Immature natural killer cell (primary cell): ENCODE measurements at regions not wholly inside any gene's neighbourhood (a gene's known extent, or its start where the extent isn't known, plus 50 kb on each side); places are given as distances from the start of the nearest gene placed in this dataset.
A peak's percentile ranks its signal among the peaks of the same experiment; 100 is the strongest.
"Not testable (repeated sequence)": the region's sequence is repeated elsewhere in the genome, so short reads cannot be mapped to it uniquely, and the experiment has no call there.

Experiments
- DNase-seq, 3 donors: peaks; one replicate each; pipeline ENCODE4 v3.0.0; 2022; ENCODE audit warnings: mixed read lengths in 1 of 3
- H3K27ac Mint-ChIP-seq, 6 donors: one replicate each; pipeline ENCODE4 v1.8.0; 2020; ENCODE audit warnings: mixed read lengths in 6 of 6, mild to moderate bottlenecking in 5 of 6, inconsistent platforms in 4 of 6, moderate library complexity in 3 of 6
- H3K27me3 Mint-ChIP-seq, 3 donors: one replicate each; pipeline ENCODE4 v1.8.0; 2020 to 2021; ENCODE audit warnings: low read depth in 3 of 3, mild to moderate bottlenecking in 3 of 3, mixed read lengths in 3 of 3, moderate library complexity in 3 of 3, inconsistent platforms in 1 of 3
- H3K36me3 Mint-ChIP-seq, 3 donors: one replicate each; pipeline ENCODE4 v1.8.0; 2020; ENCODE audit warnings: mixed read lengths in 3 of 3, inconsistent platforms in 2 of 3, mild to moderate bottlenecking in 2 of 3
- H3K4me1 Mint-ChIP-seq, 2 donors: one replicate each; pipeline ENCODE4 v1.8.0; 2020; ENCODE audit warnings: inconsistent platforms in 2 of 2, mild to moderate bottlenecking in 2 of 2, mixed read lengths in 2 of 2, moderate library complexity in 1 of 2
- H3K4me3 Mint-ChIP-seq, 5 donors: one replicate each; pipeline ENCODE4 v1.8.0; 2020; ENCODE audit warnings: mild to moderate bottlenecking in 5 of 5, mixed read lengths in 5 of 5, inconsistent platforms in 3 of 5, moderate library complexity in 3 of 5
- H3K9me3 Mint-ChIP-seq, 6 donors: one replicate each; pipeline ENCODE4 v1.8.0; 2020; ENCODE audit warnings: mild to moderate bottlenecking in 6 of 6, mixed read lengths in 6 of 6, inconsistent platforms in 4 of 6, moderate library complexity in 3 of 6

DNA sequence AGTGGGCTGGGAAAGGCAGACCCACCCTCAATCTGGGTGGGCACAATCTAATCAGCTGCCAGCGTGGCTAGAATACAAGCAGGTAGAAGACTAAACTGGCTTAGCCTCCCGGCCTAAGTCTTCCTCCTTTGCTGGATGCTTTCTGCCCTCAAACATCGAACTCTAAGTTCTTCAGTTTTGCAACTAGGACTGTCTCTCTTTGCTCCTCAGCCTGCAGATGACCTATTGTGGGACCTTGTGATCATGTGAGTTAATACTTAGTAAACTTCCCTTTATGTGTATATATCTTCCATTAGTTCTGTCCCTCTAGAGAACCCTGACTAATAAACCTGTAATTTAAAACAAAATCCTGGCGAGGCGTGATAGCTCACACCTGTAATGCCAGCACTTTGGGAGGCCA lies 51.8 kb upstream of the SLC39A8 start:
- not testable (repeated sequence) for H3K36me3 Mint-ChIP-seq, DNase-seq, H3K4me1 Mint-ChIP-seq, H3K27me3 Mint-ChIP-seq, H3K4me3 Mint-ChIP-seq, H3K9me3 Mint-ChIP-seq, H3K27ac Mint-ChIP-seq

DNA sequence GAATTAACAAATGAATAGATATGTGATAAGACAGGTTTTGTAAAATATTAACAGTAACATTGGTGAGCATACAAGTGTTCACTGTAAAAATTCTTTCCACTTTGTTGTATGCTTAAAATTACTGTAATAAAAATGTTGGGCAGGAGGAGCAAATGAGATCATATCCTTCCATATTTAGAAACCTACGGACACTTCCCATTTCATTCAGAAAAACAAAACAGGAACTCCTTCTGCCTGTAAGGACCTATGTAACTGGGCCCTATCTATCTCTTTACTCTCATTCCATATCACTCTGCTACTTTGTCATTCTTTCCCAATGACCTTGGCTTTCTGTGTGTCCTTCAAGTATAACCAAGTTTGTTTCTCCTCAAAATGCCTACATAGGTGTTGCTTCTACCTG lies 53.7 kb upstream of the SLC39A8 start:
- Mint-ChIP-seq H3K27ac (no peak overlapping the region), H3K4me1 (no peaks in the 10 kb centered on the region), H3K36me3 (no peaks in the 10 kb centered on the region), H3K4me3 (no peak overlapping the region), H3K9me3 (no peaks in the 10 kb centered on the region), H3K27me3 (peaks cover 0 to 4% (median 2%) of the 10 kb centered on the region in 3 donors)
- no peak for DNase-seq

DNA sequence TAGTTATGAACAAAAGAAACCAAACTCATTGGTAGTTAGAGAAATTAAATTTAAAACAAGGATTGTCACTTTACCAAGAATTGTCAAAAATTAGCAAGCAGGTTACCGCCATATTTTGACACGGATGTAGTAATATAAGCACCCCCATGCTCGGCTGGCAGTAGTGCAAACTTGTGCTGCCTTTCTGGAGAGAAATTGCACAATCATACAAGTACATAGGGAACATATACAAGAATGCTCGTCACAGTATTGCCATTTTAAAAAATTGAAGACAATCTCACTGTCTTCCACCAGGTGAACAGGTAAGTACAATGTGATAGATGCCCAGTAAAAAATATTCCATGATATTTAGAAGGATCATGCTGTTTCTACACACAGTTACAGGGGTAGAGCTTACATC lies 55.6 kb upstream of the SLC39A8 start:
- no peak overlapping the region for H3K27ac Mint-ChIP-seq

DNA sequence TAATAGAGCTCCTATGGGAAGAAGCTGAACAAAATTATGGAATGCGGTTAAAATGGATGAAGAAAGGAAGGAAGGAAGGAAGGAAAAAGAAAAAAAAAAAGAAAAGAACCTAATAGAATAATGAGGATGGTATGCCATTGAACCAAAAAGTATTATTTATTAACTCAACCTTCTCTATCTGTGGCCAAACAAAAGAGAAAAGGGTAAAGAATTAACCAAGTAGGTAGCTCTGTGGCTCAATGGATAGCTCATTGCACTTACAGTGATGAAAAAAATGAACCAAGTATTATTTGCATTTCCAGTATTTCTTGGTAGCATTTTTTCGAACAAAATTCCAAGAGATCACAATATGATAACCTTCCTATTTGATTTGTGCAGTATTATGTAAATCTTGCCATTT lies 56.9 kb upstream of the SLC39A8 start:
- Mint-ChIP-seq H3K36me3 (no peaks in the 10 kb centered on the region), H3K4me1 (no peaks in the 10 kb centered on the region), H3K4me3 (no peak overlapping the region), H3K27me3 (peaks cover 2 to 5% (median 2%) of the 10 kb centered on the region in 3 donors), H3K27ac (no peak overlapping the region), H3K9me3 (no peaks in the 10 kb centered on the region)
- DNase-seq: no peak

More for the DNA sequence above, 55.6 kb upstream of the SLC39A8 start:
- Mint-ChIP-seq H3K27me3 (peaks cover 2 to 4% (median 2%) of the 10 kb centered on the region in 3 donors), H3K4me1 (no peaks in the 10 kb centered on the region), H3K4me3 (no peak overlapping the region), H3K9me3 (no peaks in the 10 kb centered on the region), H3K36me3 (no peaks in the 10 kb centered on the region)
- no peak for DNase-seq

DNA sequence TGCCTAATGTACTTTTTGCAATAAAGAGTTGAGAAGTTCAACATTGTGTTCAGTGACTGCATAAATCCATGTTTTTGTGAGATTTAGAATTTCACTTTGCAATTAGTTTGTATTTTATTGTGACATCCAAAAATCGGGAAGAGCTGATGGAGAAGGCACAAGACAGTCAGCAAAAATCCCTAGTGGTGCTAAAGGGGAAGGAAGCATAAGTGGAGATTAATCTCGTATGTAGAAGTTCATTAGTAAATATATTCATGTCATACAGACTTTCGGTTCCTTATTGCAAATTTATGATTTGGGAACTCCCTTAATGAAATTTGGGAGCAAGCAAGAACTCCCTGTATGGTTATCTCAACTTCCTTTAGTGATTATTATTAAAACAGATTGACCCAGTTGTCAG lies 57.8 kb upstream of the SLC39A8 start:
- no peaks in the 10 kb centered on the region for H3K9me3 Mint-ChIP-seq
- H3K27ac Mint-ChIP-seq: no peak overlapping the region
- no peak for DNase-seq
- H3K4me1 Mint-ChIP-seq: no peaks in the 10 kb centered on the region
- H3K27me3 Mint-ChIP-seq: peaks cover 2 to 4% (median 2%) of the 10 kb centered on the region in 3 donors
- no peaks in the 10 kb centered on the region for H3K36me3 Mint-ChIP-seq
- no peak overlapping the region for H3K4me3 Mint-ChIP-seq

DNA sequence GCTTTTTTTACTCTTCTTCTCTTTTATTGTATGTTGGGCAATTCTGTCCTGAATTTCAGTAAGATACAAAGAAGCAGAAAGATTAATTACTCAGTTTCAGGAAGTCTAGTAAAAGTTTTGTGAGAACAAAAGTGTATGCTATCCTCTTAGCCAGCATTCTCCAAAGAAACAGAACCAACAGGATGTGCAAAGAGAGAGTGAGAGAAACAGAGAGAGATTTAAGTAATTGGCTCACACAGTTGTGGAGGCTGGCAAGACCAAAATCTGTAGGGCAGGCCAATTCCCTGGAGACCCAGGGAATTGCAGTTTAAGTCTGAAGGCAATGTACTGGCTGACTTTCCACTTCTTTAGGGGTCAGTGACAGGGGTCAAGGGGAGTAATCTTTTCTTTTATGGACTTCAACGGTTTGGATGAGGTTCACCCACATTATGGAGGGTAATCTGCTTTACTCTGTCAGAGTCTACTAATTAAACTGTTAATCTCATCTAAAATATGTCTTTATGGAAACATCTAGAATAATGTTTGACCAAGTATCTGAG lies 59.2 kb upstream of the SLC39A8 start:
- DNase-seq: no peak
- no peak overlapping the region for H3K27ac Mint-ChIP-seq
- no peaks in the 10 kb centered on the region for H3K9me3 Mint-ChIP-seq
- H3K36me3 Mint-ChIP-seq: no peaks in the 10 kb centered on the region
- no peak overlapping the region for H3K4me3 Mint-ChIP-seq
- H3K27me3 Mint-ChIP-seq: peaks cover 2 to 4% (median 2%) of the 10 kb centered on the region in 3 donors
- no peaks in the 10 kb centered on the region for H3K4me1 Mint-ChIP-seq

DNA sequence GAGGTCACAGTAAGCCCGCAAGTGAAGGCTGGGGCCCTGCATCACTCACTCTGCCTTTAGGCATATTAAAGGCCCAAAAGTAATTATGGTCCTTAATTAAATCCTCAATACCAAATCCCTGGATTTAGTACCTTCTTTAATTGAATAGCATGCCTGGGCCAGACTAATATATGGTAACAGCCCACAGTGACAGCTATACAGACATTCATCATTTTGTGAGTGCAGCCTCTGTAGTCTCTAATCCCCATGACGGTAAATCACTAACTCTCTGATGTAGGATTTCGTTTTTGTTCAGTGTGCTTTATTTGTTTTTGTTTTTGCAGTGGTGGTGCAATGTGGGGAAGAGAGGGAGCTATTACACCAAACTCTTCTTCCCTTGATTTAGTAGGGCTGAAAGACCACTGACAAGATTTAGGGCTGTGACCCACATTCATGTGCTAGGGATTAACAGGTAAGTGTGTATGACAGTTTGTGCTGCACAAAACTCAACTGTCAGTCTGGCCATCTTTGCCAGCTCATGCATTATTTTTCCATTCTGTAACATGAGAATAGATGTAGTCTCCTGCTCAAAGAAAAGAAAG lies 60.6 kb upstream of the SLC39A8 start:
- Mint-ChIP-seq H3K27me3 (peaks cover 2 to 4% (median 3%) of the 10 kb centered on the region in 3 donors), H3K4me1 (no peaks in the 10 kb centered on the region), H3K36me3 (no peaks in the 10 kb centered on the region), H3K27ac (no peak overlapping the region), H3K9me3 (no peaks in the 10 kb centered on the region), H3K4me3 (no peak overlapping the region)
- DNase-seq: no peak

DNA sequence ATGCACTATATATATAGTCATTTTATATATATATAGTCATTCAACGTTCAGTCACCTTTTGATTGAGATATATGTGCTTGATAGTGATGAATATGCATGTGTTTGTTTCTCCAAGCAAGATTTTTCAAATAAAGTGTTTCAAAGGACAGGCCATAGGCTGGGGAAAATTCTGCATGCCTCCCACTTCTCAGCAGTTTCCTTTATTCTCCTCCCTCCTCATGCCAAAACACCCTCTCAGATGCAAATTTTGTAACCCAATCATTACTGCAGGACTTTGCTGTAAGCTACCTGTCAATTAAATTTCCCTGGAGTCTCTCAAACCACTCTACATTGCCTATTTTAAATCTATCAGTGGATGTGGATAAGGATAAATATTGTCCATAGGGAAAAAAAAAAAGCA lies 65.6 kb upstream of the SLC39A8 start:
- H3K9me3 Mint-ChIP-seq, DNase-seq, H3K36me3 Mint-ChIP-seq, H3K4me3 Mint-ChIP-seq, H3K4me1 Mint-ChIP-seq, H3K27me3 Mint-ChIP-seq: not testable (repeated sequence)
- peak overlapping the region in 1 of 6 donors; percentile 67 for H3K27ac Mint-ChIP-seq

DNA sequence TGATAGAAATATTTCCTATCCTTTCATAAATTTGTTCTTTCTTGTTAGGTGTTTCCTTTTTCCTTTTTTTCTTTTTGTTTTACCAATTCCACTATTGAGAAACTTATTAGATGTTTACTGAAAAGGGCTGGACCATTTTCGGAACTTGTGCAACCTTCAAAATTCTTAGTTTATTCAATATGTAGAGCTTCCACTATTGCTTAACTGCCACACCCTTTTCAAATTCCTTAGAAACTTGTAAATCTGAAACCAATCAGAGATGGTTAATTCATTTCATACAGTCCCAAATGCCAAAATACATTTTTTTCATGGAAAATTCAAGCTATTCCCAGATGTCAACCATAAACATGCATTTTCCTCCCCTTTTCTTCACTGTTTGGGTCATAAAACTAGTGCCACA lies 66.1 kb upstream of the SLC39A8 start:
- no peak for DNase-seq
- H3K4me1 Mint-ChIP-seq: no peaks in the 10 kb centered on the region
- H3K27me3 Mint-ChIP-seq: peaks cover 0 to 3% (median 1%) of the 10 kb centered on the region in 3 donors
- no peak overlapping the region for H3K27ac Mint-ChIP-seq
- no peak overlapping the region for H3K4me3 Mint-ChIP-seq
- no peaks in the 10 kb centered on the region for H3K36me3 Mint-ChIP-seq
- H3K9me3 Mint-ChIP-seq: no peaks in the 10 kb centered on the region

DNA sequence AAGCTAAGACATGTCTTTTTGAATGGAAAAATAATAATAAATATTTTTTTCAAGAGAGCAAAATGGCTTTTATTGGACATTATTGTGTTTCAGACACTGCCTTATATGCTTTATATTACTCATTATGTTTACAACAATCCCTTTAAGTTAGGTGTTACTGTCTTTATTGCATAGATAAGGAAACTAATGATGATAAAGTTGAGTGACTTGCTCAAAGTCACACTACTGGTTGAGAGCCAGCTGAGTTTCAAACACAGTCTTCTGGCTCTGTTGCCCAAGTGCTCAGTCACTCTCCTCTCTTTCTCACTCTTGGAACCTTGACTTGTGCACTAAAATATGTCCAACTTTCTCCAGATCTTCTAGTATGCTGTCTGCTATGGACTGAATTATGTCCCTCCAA lies 71.5 kb upstream of the SLC39A8 start:
- Mint-ChIP-seq H3K36me3 (no peaks in the 10 kb centered on the region), H3K27ac (no peak overlapping the region), H3K4me1 (no peaks in the 10 kb centered on the region), H3K9me3 (no peaks in the 10 kb centered on the region), H3K27me3 (no peaks in the 10 kb centered on the region), H3K4me3 (no peak overlapping the region)
- DNase-seq: no peak

DNA sequence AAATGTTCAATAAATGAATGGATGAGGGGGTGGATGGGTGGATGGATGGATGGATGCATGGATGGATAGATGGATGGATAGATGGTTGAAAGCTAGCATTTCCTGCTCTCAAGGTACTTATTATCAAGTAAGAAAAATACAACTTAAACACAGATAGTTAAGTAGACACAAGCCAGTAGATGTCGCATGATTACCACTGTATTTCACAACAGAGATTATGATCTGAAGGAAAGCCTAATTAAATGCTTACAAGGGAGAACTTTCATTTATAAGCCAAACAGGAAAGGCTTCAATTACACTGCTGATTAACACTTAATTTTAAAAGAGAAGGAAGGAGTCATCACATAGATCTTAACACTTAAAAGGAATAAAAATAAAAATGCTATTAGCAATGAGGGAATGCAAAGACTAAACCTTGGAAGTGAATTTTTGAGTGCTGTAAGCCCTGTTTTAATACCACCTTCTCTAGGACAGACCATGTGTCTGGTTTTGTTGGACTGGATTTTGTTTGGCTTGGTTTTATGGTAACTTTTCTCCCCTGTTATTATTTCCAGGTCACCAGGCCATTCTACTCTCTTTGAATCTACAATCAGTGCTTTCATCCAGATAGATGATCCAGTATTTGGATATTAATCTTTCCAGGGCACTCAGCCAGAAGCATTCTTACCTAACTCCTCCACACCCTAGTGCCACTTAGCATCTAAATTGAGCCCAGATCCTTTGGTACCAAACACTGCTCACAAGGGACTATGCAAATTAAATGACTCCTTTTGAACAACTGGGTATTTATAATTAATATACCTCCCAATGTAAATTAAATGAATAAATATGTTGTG lies 75.5 kb upstream of the SLC39A8 start:
- Mint-ChIP-seq H3K27me3 (peaks cover 0 to 1% (median 0%) of the 10 kb centered on the region in 3 donors), H3K27ac (peak overlapping the region in 1 of 6 donors; percentile 46), H3K4me1 (no peaks in the 10 kb centered on the region), H3K9me3 (no peaks in the 10 kb centered on the region), H3K36me3 (no peaks in the 10 kb centered on the region), H3K4me3 (no peak overlapping the region)
- DNase-seq: no peak

DNA sequence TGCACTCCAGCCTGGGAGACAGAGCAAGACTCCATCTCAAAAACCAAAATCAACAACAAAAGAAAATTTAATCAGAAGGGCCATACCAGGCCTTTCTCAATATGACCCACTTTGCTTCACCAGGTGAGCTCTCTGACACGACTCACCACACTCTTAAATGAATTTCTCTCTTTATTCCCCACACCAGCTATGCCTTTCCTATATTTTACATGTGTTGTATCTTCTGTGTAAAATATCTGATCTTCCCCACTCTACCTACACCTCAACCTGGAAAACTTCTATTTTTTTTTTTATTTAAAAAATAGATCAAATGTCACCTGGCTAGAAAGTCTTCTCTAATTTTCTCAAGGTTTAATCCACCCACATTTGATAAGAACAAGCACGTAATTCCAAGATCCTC lies 77.6 kb upstream of the SLC39A8 start:
- Mint-ChIP-seq H3K27me3 (peaks cover 0 to 1% (median 0%) of the 10 kb centered on the region in 3 donors), H3K9me3 (no peaks in the 10 kb centered on the region), H3K4me1 (no peaks in the 10 kb centered on the region), H3K36me3 (no peaks in the 10 kb centered on the region), H3K27ac (no peak overlapping the region), H3K4me3 (no peak overlapping the region)
- DNase-seq: no peak

DNA sequence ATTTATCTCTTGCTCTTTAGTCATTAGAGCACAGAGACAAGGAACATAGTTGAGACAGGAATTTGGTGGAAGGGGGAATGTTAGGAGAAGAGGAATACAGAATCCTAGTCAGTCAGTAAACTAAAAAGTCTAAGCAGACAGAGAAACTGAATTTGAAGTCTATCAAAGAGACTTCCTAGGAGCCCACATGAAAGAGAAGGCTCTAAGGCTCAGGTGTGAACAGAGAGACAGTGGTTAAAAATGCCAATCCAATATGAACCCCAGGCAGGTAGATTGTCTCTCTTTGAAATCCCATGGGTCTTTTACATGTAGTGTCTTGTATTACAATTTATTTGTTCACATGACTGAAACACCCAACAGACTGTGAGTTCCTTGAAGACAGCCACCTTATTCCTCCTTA lies 77.8 kb upstream of the NFKB1 start:
- no peaks in the 10 kb centered on the region for H3K9me3 Mint-ChIP-seq
- H3K27me3 Mint-ChIP-seq: peaks cover 0 to 1% (median 0%) of the 10 kb centered on the region in 3 donors
- H3K27ac Mint-ChIP-seq: no peak overlapping the region
- DNase-seq: no peak
- no peaks in the 10 kb centered on the region for H3K36me3 Mint-ChIP-seq
- H3K4me1 Mint-ChIP-seq: no peaks in the 10 kb centered on the region
- no peak overlapping the region for H3K4me3 Mint-ChIP-seq

DNA sequence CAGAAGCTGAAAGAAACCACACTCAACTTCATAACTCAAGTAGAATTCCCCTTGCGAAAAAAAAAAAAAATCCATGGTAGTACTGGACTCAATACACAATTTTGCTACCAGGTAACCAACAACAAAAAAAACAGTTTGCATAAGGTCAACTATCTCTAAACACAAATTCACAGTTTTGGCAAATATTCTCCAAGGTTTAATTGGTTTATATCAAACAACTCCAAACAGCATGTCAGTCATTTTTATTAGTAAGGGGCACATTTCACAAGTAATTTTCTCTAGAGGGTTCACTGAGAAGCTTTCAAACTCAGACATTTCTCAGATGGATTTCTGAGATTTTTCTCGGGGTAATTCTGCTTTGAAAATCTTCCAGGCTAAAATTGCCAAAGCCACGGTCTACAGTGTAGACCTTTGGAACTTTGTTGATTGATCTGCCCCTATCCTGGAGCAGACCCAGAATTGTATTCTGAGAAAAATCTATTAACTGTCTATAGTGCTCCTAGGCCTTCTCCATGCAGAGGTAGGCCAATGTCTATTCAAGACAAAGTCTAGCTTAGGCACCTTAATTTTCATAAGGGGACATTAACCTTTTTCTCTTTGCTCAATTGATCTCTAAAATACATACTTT lies 73.7 kb upstream of the NFKB1 start:
- Mint-ChIP-seq H3K4me1 (peaks cover 8% of the 10 kb centered on the region in 2 donors), H3K27me3 (peaks cover 1 to 9% (median 2%) of the 10 kb centered on the region in 3 donors), H3K36me3 (no peaks in the 10 kb centered on the region), H3K9me3 (no peaks in the 10 kb centered on the region), H3K27ac (no peak overlapping the region), H3K4me3 (no peak overlapping the region)
- DNase-seq: no peak
